ENCODE measurements at regions not wholly inside any gene's neighbourhood (a gene's known extent, or its start where the extent isn't known, plus 50 kb on each side); places are given as distances from the start of the nearest gene placed in this dataset.

DNA sequence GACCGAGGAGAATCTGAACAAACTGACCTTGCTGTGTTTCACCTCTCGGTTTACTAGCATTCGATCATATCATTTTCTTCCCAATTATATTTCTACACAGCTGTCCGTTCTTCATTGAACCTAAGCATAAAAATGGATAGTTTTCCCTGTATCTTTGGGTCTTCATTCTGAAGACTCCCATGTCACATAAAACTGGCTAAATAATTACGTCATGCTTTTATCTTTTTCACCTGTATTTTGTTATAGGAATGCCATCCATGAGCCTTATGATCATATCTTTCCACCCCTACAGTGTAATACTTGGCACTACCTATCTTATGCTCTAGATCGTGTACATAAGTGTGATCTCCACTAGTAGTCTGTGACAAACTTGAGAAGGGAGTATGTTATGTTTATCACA lies 456.1 kb downstream of the FGF13 start:
- TF ChIP-seq TAF1 (IDR thresholded peaks at IDR 0.05; ENCODE audit: borderline replicate concordance, insufficient read depth, low read length) = no peak

DNA sequence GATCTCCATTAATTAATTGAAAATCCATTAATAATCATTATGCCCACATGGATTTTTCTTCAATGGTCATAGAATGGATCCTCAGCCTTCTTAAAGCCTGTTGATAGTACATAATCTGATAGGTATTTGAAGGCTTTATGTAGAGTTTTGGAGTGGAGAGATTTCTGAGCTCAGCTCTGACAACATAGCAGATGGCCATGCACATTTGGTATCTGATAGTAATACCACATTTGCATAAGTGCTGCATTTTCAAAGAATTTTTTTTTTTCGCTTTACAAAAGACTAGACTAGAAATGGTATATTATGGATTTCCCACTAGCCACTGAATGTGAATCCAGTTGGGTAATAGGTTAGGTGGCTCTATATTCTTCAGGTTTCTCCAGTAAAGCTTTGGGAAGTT lies 440.6 kb downstream of the FGF13 start:
- no peak for TF ChIP-seq POLR2AphosphoS5 (IDR thresholded peaks at IDR 0.05; ENCODE audit: low read depth, low read length)
- no peak for TF ChIP-seq REST (IDR thresholded peaks at IDR 0.05; ENCODE audit: insufficient read depth in 1 of 2, low read depth in 2 of 2, low read length in 2 of 2)
- no peak for TF ChIP-seq SIN3A (IDR thresholded peaks at IDR 0.05; ENCODE audit: borderline replicate concordance, insufficient read depth, low read length)
- no peak for TF ChIP-seq FOXP2 (optimal IDR thresholded peaks at IDR 0.05; ENCODE audit: borderline replicate concordance, extremely low read depth, extremely low read length, insufficient read depth)
- TF ChIP-seq TAF1 (IDR thresholded peaks at IDR 0.05; ENCODE audit: borderline replicate concordance, insufficient read depth, low read length) = no peak

DNA sequence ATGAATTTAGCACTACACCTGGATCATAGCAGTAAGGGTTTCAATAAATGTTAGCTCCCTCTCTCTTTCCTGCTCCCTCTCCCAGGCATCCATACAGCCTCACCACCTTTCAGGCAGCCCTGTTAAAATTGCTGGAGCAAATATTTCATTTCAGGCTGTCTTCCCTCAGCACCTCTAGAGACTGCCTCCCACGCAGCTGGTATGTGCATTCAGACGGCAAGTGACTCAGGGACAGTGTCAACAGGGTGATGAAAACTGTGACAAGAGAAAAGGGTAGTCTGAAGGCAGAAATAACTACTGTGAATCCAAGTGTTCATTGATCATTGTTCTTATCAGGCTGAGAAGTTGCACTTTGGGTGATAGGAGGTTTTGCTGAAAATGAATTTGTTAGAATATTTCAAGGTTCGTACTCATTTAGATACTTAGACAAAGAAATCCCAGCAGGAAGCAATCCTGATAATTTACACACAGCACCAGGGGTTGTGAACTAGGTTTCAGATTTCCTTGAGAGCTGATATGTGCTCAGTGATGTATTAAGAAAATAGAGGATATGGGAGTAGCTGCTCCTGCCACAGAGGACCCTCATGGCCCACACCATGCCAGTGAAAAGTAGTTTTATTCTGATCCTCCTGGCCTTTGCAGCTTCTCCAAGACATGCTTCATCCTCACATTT lies 424.2 kb downstream of the FGF13 start:
- TF ChIP-seq REST (IDR thresholded peaks at IDR 0.05; ENCODE audit: insufficient read depth in 1 of 2, low read depth in 2 of 2, low read length in 2 of 2) (no peak), SIN3A (IDR thresholded peaks at IDR 0.05; ENCODE audit: borderline replicate concordance, insufficient read depth, low read length) (no peak), FOXP2 (optimal IDR thresholded peaks at IDR 0.05; ENCODE audit: borderline replicate concordance, extremely low read depth, extremely low read length, insufficient read depth) (no peak), TAF1 (IDR thresholded peaks at IDR 0.05; ENCODE audit: borderline replicate concordance, insufficient read depth, low read length) (no peak)

DNA sequence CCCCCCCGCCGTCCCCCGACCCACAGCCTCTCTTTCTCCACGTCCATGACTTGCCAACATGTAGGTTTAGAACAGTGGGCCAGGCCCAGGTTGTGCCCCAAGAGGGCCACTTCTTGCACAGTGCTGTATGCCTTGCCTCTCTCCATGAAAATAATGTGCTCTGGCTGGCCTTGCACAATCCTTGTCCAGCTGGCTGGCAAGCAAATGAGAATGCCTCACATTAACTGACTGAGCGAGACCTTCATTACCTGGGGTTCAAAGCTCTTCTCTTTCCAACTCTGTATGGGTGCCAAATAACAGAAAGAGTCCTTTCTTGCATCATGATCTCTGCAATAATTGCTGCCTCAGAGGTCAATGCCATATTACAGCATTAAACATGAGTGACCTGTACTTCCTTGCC lies 416.6 kb downstream of the FGF13 start:
- no peak for TF ChIP-seq REST (IDR thresholded peaks at IDR 0.05; ENCODE audit: insufficient read depth in 1 of 2, low read depth in 2 of 2, low read length in 2 of 2)

- TF ChIP-seq FOXP2 (optimal IDR thresholded peaks at IDR 0.05; ENCODE audit: borderline replicate concordance, extremely low read depth, extremely low read length, insufficient read depth) (no peak), REST (IDR thresholded peaks at IDR 0.05; ENCODE audit: insufficient read depth in 1 of 2, low read depth in 2 of 2, low read length in 2 of 2) (no peak), SIN3A (IDR thresholded peaks at IDR 0.05; ENCODE audit: borderline replicate concordance, insufficient read depth, low read length) (no peak), TAF1 (IDR thresholded peaks at IDR 0.05; ENCODE audit: borderline replicate concordance, insufficient read depth, low read length) (no peak), POLR2AphosphoS5 (IDR thresholded peaks at IDR 0.05; ENCODE audit: low read depth, low read length) (no peak)
Observed at GRCh38 chrX:138298268-138298667, 413.2 kb downstream of the FGF13 start.

Measured in PFSK-1 (cell line).